ENCODE measurements at regions not wholly inside any gene's neighbourhood (a gene's known extent, or its start where the extent isn't known, plus 50 kb on each side); places are given as distances from the start of the nearest gene placed in this dataset.

- H3K27me3 Mint-ChIP-seq (ENCODE audit: low read depth in 3 of 3) = peaks cover 0 to 7% (median 7%) of the 10 kb centered on the region in 3 donors
- no peaks in the 10 kb centered on the region for H3K36me3 Mint-ChIP-seq
- H3K4me1 Mint-ChIP-seq = no peaks in the 10 kb centered on the region
- DNase-seq = no peak
- H3K9me3 Mint-ChIP-seq = peaks cover 0 to 4% (median 0%) of the 10 kb centered on the region in 6 donors
- H3K27ac Mint-ChIP-seq = no peak overlapping the region
- no peak overlapping the region for H3K4me3 Mint-ChIP-seq
Measured at GRCh38 chr15:98413933-98414546, 234.3 kb upstream of the IGF1R start.

DNA sequence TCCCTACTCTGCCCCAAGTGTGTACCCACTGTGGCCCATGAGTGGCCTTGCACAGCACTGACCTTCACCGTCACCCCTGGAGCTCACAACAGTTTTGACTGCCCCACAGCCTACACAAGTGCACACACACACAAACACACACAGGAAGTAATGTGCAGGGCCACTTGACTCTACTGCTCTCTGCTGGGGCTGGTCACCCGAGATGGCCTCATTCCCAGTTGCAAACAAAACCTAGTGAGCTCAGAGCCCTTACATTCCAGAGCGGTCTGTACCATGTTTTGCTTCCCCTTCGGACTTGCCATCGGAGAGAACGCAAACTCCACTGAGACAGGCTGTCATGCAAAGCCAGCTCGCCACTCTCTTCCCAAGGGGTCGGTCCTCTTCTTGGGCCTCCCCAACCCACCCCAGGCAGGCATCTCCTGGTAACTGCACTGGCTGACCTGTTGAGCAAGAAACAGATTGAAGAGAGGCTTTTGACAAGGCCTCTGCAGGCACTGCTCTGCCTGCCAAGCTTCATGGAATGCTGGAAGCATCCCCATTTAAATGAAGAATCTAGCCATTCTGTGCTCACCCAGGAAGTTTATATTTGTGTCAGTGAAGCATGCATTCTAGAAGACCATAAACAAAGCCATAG lies 232.0 kb upstream of the IGF1R start:
- DNase-seq = no peak
- Mint-ChIP-seq H3K27ac (no peak overlapping the region), H3K4me3 (no peak overlapping the region), H3K36me3 (no peaks in the 10 kb centered on the region), H3K4me1 (peaks cover 0 to under 1% of the 10 kb centered on the region in 2 donors), H3K9me3 (no peaks in the 10 kb centered on the region), H3K27me3 (ENCODE audit: low read depth in 3 of 3) (peaks cover 0 to 15% (median 11%) of the 10 kb centered on the region in 3 donors)

GRCh38 chr15:98417346-98417745 lies 231.0 kb upstream of the IGF1R start:
- no peak overlapping the region for H3K27ac Mint-ChIP-seq
- peaks cover 0 to 13% (median 9%) of the 10 kb centered on the region in 3 donors for H3K27me3 Mint-ChIP-seq (ENCODE audit: low read depth in 3 of 3)
- H3K4me3 Mint-ChIP-seq = no peak overlapping the region
- no peak for DNase-seq
- H3K9me3 Mint-ChIP-seq = no peaks in the 10 kb centered on the region
- peaks cover 0 to 4% of the 10 kb centered on the region in 2 donors for H3K4me1 Mint-ChIP-seq
- no peaks in the 10 kb centered on the region for H3K36me3 Mint-ChIP-seq

- DNase-seq = no peak
- peaks cover 5 to 13% (median 13%) of the 10 kb centered on the region in 3 donors for H3K27me3 Mint-ChIP-seq (ENCODE audit: low read depth in 3 of 3)
- H3K4me1 Mint-ChIP-seq = peaks cover 0 to 4% of the 10 kb centered on the region in 2 donors
- no peaks in the 10 kb centered on the region for H3K36me3 Mint-ChIP-seq
- H3K27ac Mint-ChIP-seq = no peak overlapping the region
- H3K4me3 Mint-ChIP-seq = no peak overlapping the region
- H3K9me3 Mint-ChIP-seq = no peaks in the 10 kb centered on the region
Measured at GRCh38 chr15:98418122-98418521, 230.2 kb upstream of the IGF1R start.

DNA sequence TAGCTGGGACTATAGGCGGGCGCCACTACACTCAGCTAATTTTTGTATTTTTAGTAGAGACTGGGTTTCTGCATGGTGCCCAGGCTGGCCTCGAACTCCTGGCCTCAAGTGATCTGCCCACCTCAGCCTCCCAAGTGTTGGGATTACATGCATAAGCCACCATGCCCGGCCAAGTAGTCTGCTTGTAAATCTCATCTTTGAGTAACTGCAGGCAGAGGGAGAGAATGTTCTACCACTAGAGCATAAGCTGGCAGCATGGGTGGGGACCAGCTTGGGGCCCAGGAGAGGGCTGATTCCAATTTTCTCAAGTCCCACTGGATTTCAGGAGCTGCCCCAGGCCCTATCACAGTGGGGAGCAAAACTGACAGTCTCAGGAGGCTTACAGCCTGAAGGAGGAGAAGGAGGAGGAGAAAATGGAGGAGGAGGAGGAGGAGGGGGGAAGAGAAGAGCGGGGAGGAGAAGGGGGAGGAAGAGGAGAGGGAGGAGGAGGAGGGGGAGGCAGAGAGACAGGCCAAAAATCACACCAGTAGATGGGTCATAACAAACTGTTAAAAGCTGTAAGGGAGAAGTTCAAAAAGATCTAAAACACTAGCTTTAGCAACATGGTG lies 229.1 kb upstream of the IGF1R start:
- Mint-ChIP-seq H3K9me3 (no peaks in the 10 kb centered on the region), H3K36me3 (no peaks in the 10 kb centered on the region), H3K27me3 (ENCODE audit: low read depth in 3 of 3) (peaks cover 7 to 13% (median 13%) of the 10 kb centered on the region in 3 donors), H3K27ac (no peak overlapping the region), H3K4me3 (no peak overlapping the region), H3K4me1 (peaks cover 0 to 4% of the 10 kb centered on the region in 2 donors)
- no peak for DNase-seq

GRCh38 chr15:98420837-98421236 lies 227.5 kb upstream of the IGF1R start:
- Mint-ChIP-seq H3K27ac (no peak overlapping the region), H3K4me3 (no peak overlapping the region), H3K27me3 (ENCODE audit: low read depth in 3 of 3) (peaks cover 9 to 13% (median 13%) of the 10 kb centered on the region in 3 donors), H3K9me3 (no peaks in the 10 kb centered on the region), H3K4me1 (peaks cover 0 to 4% of the 10 kb centered on the region in 2 donors), H3K36me3 (no peaks in the 10 kb centered on the region)
- DNase-seq = no peak

- peaks cover 13 to 14% (median 13%) of the 10 kb centered on the region in 3 donors for H3K27me3 Mint-ChIP-seq (ENCODE audit: low read depth in 3 of 3)
- peak; percentile 44 to 55 (median 53) for DNase-seq
- H3K4me3 Mint-ChIP-seq = peak overlapping the region in 3 of 5 donors; percentile 21 to 32 (median 24)
- no peak overlapping the region for H3K27ac Mint-ChIP-seq
- H3K4me1 Mint-ChIP-seq = peaks cover 0 to 4% of the 10 kb centered on the region in 2 donors
- no peaks in the 10 kb centered on the region for H3K9me3 Mint-ChIP-seq
- no peaks in the 10 kb centered on the region for H3K36me3 Mint-ChIP-seq
Measured at GRCh38 chr15:98421419-98422129, 226.8 kb upstream of the IGF1R start.

DNA sequence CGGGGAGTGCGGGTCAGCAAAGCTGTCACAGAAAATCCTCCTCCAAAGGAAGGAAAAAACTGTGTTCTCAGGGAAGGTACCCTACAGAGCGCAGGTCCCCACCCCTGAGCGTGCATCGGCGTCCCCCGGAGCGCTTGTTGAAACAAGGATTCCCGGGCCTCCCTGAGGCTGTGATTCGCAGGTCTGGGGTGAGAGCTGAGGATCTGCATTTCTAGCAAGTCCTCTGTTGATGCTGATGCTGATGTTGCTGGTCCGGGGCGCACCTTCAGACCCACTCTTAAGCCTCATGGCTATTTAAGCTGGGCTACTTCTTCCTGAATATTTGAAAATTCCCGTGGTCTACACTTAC lies 226.2 kb upstream of the IGF1R start:
- H3K4me3 Mint-ChIP-seq = no peak overlapping the region
- no peaks in the 10 kb centered on the region for H3K36me3 Mint-ChIP-seq
- no peak overlapping the region for H3K27ac Mint-ChIP-seq
- H3K9me3 Mint-ChIP-seq = no peaks in the 10 kb centered on the region
- H3K27me3 Mint-ChIP-seq (ENCODE audit: low read depth in 3 of 3) = peaks cover 11 to 17% (median 12%) of the 10 kb centered on the region in 3 donors
- H3K4me1 Mint-ChIP-seq = peaks cover 0 to 4% of the 10 kb centered on the region in 2 donors
- DNase-seq = no peak

GRCh38 chr15:98425173-98425572 lies 223.2 kb upstream of the IGF1R start:
- Mint-ChIP-seq H3K27me3 (ENCODE audit: low read depth in 3 of 3) (peaks cover 7 to 25% (median 24%) of the 10 kb centered on the region in 3 donors), H3K4me3 (no peak overlapping the region), H3K27ac (no peak overlapping the region), H3K36me3 (no peaks in the 10 kb centered on the region), H3K9me3 (peaks cover 0 to 2% (median 0%) of the 10 kb centered on the region in 6 donors), H3K4me1 (peaks cover 10 to 15% of the 10 kb centered on the region in 2 donors)
- no peak for DNase-seq

- Mint-ChIP-seq H3K4me1 (peaks cover 10 to 11% of the 10 kb centered on the region in 2 donors), H3K4me3 (peak overlapping the region in 2 of 5 donors; percentile 58 to 62), H3K9me3 (peaks cover 0 to 2% (median 0%) of the 10 kb centered on the region in 6 donors), H3K27ac (no peak overlapping the region), H3K36me3 (no peaks in the 10 kb centered on the region), H3K27me3 (ENCODE audit: low read depth in 3 of 3) (peaks cover 7 to 27% (median 23%) of the 10 kb centered on the region in 3 donors)
- DNase-seq = no peak
Measured at GRCh38 chr15:98427321-98427720, 221.0 kb upstream of the IGF1R start.

DNA sequence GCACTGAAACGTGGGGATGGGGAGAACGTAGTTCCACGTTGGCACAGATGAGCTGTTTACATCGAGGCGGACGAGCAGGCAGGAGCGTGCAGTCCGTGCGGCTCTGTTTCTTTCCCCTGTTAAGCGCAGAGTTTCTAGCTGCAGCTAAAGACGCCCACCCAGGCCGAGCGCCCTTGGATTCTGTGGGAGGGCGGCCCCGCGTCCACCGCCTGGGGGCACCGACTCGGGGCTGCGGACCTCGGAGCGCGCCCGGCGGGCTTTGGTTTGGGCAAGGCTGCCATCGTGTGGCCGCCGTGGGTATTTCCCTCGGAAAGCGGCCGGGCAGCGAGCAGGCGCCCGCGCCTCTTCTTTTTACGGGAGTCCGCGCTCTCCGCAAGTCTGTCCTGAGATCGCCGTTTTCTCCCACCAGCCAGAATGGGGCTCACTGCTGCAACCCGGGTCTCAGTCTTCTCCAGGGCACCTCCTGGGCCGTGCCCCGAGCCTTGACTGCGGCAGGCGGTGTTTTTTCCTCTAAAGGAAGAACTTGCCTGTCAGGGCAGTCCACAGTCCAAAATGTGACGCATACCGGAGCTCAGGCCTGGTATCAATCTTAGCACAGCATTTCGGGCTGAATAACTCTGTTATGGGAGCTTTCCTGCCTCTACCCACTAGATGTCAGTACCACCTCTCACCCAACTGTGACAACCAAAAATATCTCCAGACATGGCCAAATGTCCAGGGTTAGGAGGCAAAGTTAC lies 219.9 kb upstream of the IGF1R start:
- peak overlapping the region; percentile 21 to 70 (median 38) for H3K4me3 Mint-ChIP-seq
- H3K27me3 Mint-ChIP-seq (ENCODE audit: low read depth in 3 of 3) = peaks cover 2 to 23% (median 21%) of the 10 kb centered on the region in 3 donors
- H3K27ac Mint-ChIP-seq = no peak overlapping the region
- H3K9me3 Mint-ChIP-seq = peaks cover 0 to 2% (median 0%) of the 10 kb centered on the region in 6 donors
- H3K36me3 Mint-ChIP-seq = no peaks in the 10 kb centered on the region
- peaks cover 10 to 11% of the 10 kb centered on the region in 2 donors for H3K4me1 Mint-ChIP-seq
- DNase-seq = peak; percentile 41 to 49 (median 49)

- H3K4me1 Mint-ChIP-seq = peaks cover 10 to 11% of the 10 kb centered on the region in 2 donors
- H3K9me3 Mint-ChIP-seq = peaks cover 0 to 2% (median 0%) of the 10 kb centered on the region in 6 donors
- H3K4me3 Mint-ChIP-seq = no peak overlapping the region
- no peak overlapping the region for H3K27ac Mint-ChIP-seq
- DNase-seq = no peak
- peaks cover 2 to 23% (median 16%) of the 10 kb centered on the region in 3 donors for H3K27me3 Mint-ChIP-seq (ENCODE audit: low read depth in 3 of 3)
- H3K36me3 Mint-ChIP-seq = no peaks in the 10 kb centered on the region
Measured at GRCh38 chr15:98431171-98431570, 217.2 kb upstream of the IGF1R start.

DNA sequence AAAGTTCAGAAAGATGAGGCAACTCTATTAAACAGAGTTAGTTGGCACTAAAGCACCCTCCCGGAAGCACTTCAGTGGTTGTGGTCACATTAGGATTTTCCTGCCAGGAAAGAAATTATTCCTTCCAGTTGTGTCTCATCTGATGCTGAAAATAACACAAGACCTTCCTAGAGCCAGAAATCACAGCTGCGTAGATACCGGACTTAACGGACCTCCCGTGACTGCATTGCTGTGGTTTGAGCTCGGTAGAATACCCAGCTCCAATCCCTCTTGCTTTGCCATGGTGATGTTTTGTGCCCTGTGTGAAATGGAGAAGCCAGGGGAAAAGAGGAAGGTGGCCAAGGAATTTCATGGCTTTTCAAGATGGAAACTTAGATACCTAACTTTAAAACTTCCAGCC lies 215.0 kb upstream of the IGF1R start:
- Mint-ChIP-seq H3K27ac (no peak overlapping the region), H3K4me1 (peaks cover 9 to 10% of the 10 kb centered on the region in 2 donors), H3K36me3 (no peaks in the 10 kb centered on the region), H3K4me3 (no peak overlapping the region), H3K9me3 (peaks cover 0 to 2% (median 0%) of the 10 kb centered on the region in 6 donors), H3K27me3 (ENCODE audit: low read depth in 3 of 3) (peaks cover 4 to 20% (median 7%) of the 10 kb centered on the region in 3 donors)
- DNase-seq = no peak

Data from immature natural killer cell (primary cell).